ENCODE measurements at regions not wholly inside any gene's neighbourhood (a gene's known extent, or its start where the extent isn't known, plus 50 kb on each side); places are given as distances from the start of the nearest gene placed in this dataset.
A peak's percentile ranks its signal among the peaks of the same experiment; 100 is the strongest.

- peak; percentile 82 for DNase-seq (ENCODE audit: low read depth)
- no peaks in the 10 kb centered on the region for H3K27me3 ChIP-seq (ENCODE audit: control insufficient read depth, insufficient read depth, low read length)
- no peak for TF ChIP-seq CTCF (IDR thresholded peaks at IDR 0.05; ENCODE audit: insufficient read depth, low read length, poor library complexity, severe bottlenecking)
- H3K4me3 ChIP-seq (ENCODE audit: low read depth, low read length), result no peak overlapping the region
- no peaks in the 10 kb centered on the region for H3K36me3 ChIP-seq (ENCODE audit: control insufficient read depth, insufficient read depth, low read length)
Observed at GRCh38 chr5:84494453-84494852, 109.8 kb upstream of the EDIL3 start.

- H3K36me3 ChIP-seq (ENCODE audit: control insufficient read depth, insufficient read depth, low read length), result no peaks in the 10 kb centered on the region
- H3K4me3 ChIP-seq (ENCODE audit: low read depth, low read length), result no peak overlapping the region
- TF ChIP-seq CTCF (IDR thresholded peaks at IDR 0.05; ENCODE audit: insufficient read depth, low read length, poor library complexity, severe bottlenecking), result no peak
- H3K27me3 ChIP-seq (ENCODE audit: control insufficient read depth, insufficient read depth, low read length), result no peaks in the 10 kb centered on the region
- DNase-seq (ENCODE audit: low read depth), result no peak
Observed at GRCh38 chr5:84487963-84488362, 103.3 kb upstream of the EDIL3 start.

- Histone ChIP-seq H3K4me3 (ENCODE audit: low read depth, low read length) (no peak overlapping the region), H3K36me3 (ENCODE audit: control insufficient read depth, insufficient read depth, low read length) (no peaks in the 10 kb centered on the region), H3K27me3 (ENCODE audit: control insufficient read depth, insufficient read depth, low read length) (no peaks in the 10 kb centered on the region)
- no peak for DNase-seq (ENCODE audit: low read depth)
- TF ChIP-seq CTCF (IDR thresholded peaks at IDR 0.05; ENCODE audit: insufficient read depth, low read length, poor library complexity, severe bottlenecking), result no peak
Observed at GRCh38 chr5:84480873-84481637, 96.4 kb upstream of the EDIL3 start.

- H3K36me3 ChIP-seq (ENCODE audit: control insufficient read depth, insufficient read depth, low read length), result no peaks in the 10 kb centered on the region
Observed at GRCh38 chr5:84478603-84479002, 93.9 kb upstream of the EDIL3 start.

GRCh38 chr5:84477485-84477884 lies 92.8 kb upstream of the EDIL3 start:
- Histone ChIP-seq H3K36me3 (ENCODE audit: control insufficient read depth, insufficient read depth, low read length) (no peaks in the 10 kb centered on the region), H3K4me3 (ENCODE audit: low read depth, low read length) (no peak overlapping the region), H3K27me3 (ENCODE audit: control insufficient read depth, insufficient read depth, low read length) (no peaks in the 10 kb centered on the region)
- TF ChIP-seq CTCF (IDR thresholded peaks at IDR 0.05; ENCODE audit: insufficient read depth, low read length, poor library complexity, severe bottlenecking), result no peak
- no peak for DNase-seq (ENCODE audit: low read depth)

More at GRCh38 chr5:84478603-84479002, 93.9 kb upstream of the EDIL3 start:
- no peak overlapping the region for H3K4me3 ChIP-seq (ENCODE audit: low read depth, low read length)
- TF ChIP-seq CTCF (IDR thresholded peaks at IDR 0.05; ENCODE audit: insufficient read depth, low read length, poor library complexity, severe bottlenecking), result no peak
- DNase-seq (ENCODE audit: low read depth), result no peak
- H3K27me3 ChIP-seq (ENCODE audit: control insufficient read depth, insufficient read depth, low read length), result no peaks in the 10 kb centered on the region

GRCh38 chr5:84474126-84474525 lies 89.4 kb upstream of the EDIL3 start:
- H3K27me3 ChIP-seq (ENCODE audit: control insufficient read depth, insufficient read depth, low read length), result no peaks in the 10 kb centered on the region
- no peak for TF ChIP-seq CTCF (IDR thresholded peaks at IDR 0.05; ENCODE audit: insufficient read depth, low read length, poor library complexity, severe bottlenecking)
- no peak for DNase-seq (ENCODE audit: low read depth)
- no peak overlapping the region for H3K4me3 ChIP-seq (ENCODE audit: low read depth, low read length)
- no peaks in the 10 kb centered on the region for H3K36me3 ChIP-seq (ENCODE audit: control insufficient read depth, insufficient read depth, low read length)
